Osteocyte (in vitro differentiated cells): ENCODE measurements at regions not wholly inside any gene's neighbourhood (a gene's known extent, or its start where the extent isn't known, plus 50 kb on each side); places are given as distances from the start of the nearest gene placed in this dataset.

ENCODE experiments used
- DNase-seq: peaks from one replicate; pipeline ENCODE4 v3.0.0; 2021; ENCODE audit warnings: mixed read lengths; ENCODE audit not compliant: unreplicated experiment; ENCODE audit errors: extremely low spot score
- H3K27ac Mint-ChIP-seq: one replicate; pipeline ENCODE4 v1.8.0; 2021; ENCODE audit warnings: mild to moderate bottlenecking, mixed read lengths; ENCODE audit not compliant: unreplicated experiment
- H3K27me3 Mint-ChIP-seq: one replicate; pipeline ENCODE4 v1.8.0; 2021; ENCODE audit warnings: mixed read lengths; ENCODE audit not compliant: unreplicated experiment
- H3K36me3 Mint-ChIP-seq: one replicate; pipeline ENCODE4 v1.8.0; 2021; ENCODE audit warnings: mixed read lengths; ENCODE audit not compliant: unreplicated experiment
- H3K4me1 Mint-ChIP-seq: one replicate; pipeline ENCODE4 v1.8.0; 2021; ENCODE audit warnings: mixed read lengths; ENCODE audit not compliant: unreplicated experiment
- H3K4me3 Mint-ChIP-seq: one replicate; pipeline ENCODE4 v1.8.0; 2021; ENCODE audit warnings: mild to moderate bottlenecking, moderate library complexity, mixed read lengths; ENCODE audit not compliant: unreplicated experiment
- H3K9me3 Mint-ChIP-seq: one replicate; pipeline ENCODE4 v1.8.0; 2021; ENCODE audit warnings: mixed read lengths; ENCODE audit not compliant: unreplicated experiment
- TF ChIP-seq, protein P1 (sequence below): fragments of 200-600 bp; sonication (generic); IDR thresholded peaks from 2 replicates; pipeline ENCODE4 v1.5.0; 2021; ENCODE audit warnings: antibody characterized with exemption, mild to moderate bottlenecking, moderate library complexity

DNA sequence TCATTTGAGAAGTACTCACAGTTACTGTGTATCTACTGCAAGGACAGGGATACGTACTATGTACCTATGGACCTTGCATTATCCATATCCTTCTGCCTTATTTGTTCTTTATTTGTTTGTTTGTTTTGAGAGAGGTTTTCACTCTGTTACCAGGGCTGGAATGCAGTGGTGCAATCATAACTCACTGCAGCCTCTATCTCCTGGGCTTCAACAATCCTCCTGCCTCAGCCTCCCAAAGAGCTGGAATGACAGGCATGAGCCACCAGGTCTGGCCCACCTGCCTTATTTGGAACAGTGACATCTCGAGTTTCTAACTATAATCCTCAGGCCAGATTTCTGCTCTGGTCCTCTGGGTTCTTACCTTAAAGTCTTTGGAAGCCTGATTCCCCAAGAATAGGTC is 395.5 kb upstream of the PKN2 start:
- Mint-ChIP-seq H3K36me3 (no peaks in the 10 kb centered on the region), H3K27ac (no peak overlapping the region), H3K27me3 (peaks cover 24% of the 10 kb centered on the region), H3K9me3 (peaks cover 1% of the 10 kb centered on the region), H3K4me3 (no peak overlapping the region), H3K4me1 (no peaks in the 10 kb centered on the region)
- TF ChIP-seq, protein P1, sequence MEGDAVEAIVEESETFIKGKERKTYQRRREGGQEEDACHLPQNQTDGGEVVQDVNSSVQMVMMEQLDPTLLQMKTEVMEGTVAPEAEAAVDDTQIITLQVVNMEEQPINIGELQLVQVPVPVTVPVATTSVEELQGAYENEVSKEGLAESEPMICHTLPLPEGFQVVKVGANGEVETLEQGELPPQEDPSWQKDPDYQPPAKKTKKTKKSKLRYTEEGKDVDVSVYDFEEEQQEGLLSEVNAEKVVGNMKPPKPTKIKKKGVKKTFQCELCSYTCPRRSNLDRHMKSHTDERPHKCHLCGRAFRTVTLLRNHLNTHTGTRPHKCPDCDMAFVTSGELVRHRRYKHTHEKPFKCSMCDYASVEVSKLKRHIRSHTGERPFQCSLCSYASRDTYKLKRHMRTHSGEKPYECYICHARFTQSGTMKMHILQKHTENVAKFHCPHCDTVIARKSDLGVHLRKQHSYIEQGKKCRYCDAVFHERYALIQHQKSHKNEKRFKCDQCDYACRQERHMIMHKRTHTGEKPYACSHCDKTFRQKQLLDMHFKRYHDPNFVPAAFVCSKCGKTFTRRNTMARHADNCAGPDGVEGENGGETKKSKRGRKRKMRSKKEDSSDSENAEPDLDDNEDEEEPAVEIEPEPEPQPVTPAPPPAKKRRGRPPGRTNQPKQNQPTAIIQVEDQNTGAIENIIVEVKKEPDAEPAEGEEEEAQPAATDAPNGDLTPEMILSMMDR: no peak
- DNase-seq: no peak

DNA sequence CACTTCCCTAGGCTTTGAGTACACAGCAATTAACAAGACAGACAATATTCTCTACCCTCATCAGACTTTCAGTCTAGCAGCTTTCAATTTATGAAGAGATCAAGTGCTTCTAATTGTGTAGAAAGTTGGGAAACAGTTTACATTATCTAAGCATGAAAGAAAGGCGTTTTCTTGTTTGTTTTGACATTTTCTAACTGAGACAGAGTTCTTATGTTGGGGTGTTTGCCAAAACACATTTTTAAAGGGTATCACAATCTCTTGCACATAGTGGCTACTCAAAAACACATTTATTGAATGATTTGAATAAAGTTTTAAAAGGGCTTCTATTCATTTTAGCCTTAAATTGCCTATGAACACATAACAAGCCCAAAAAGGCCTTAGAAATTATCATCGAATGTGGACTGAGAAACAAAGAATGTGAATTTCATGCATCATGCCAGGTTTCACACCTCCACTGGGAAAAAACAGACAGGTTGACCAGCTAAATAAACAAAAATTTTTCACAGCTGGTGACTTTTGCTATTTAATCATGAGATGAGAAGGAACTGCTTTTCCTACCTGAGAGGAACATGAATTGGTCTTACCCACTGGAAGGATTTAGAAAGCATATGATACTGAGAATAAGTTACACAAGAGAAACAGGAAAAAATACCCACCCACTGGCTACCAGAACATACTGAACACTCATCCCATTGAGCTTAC is 394.5 kb upstream of the PKN2 start:
- TF ChIP-seq, protein P1: no peak
- no peaks in the 10 kb centered on the region for H3K9me3 Mint-ChIP-seq
- no peaks in the 10 kb centered on the region for H3K4me1 Mint-ChIP-seq
- no peak for DNase-seq
- no peaks in the 10 kb centered on the region for H3K36me3 Mint-ChIP-seq
- no peak overlapping the region for H3K27ac Mint-ChIP-seq
- H3K4me3 Mint-ChIP-seq: no peak overlapping the region
- peaks cover 26% of the 10 kb centered on the region for H3K27me3 Mint-ChIP-seq

DNA sequence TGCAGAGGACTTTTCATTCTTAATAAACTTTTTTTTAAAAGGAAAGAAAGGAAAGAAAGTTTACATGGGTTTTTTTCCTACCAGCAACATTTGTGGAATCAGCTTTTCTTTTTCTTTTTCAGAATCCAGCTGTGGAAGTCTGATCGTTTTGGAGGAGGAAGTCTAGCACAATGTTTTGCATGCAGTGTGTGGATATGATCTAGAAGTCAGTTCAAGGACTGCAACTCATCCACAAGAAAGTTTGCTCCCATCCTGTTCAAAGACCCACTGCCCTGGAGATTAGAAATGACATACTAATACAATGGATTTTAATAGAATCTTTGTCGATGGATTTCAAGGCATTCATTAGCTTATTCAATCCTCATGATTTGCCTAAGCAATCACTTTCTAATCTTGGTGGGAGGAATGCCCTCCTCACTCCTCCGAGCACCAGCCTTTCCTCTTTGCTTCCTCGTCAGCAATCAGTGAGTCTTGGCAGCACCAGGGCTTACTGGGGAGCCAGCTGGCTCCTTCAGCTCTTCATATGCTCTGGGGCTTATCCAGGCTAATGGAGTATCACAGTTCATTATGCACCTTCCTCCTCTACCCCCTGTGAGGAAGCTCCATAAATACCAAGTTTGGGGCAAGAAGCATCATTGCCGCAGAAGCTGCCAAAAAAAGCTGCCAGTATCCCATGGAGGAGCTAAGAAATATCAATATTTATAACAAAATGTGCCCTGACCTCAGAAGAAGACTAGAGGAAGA is 392.3 kb upstream of the PKN2 start:
- Mint-ChIP-seq H3K9me3 (no peaks in the 10 kb centered on the region), H3K27ac (no peak overlapping the region), H3K27me3 (peaks cover 26% of the 10 kb centered on the region), H3K36me3 (no peaks in the 10 kb centered on the region), H3K4me1 (no peaks in the 10 kb centered on the region), H3K4me3 (no peak overlapping the region)
- no peak for DNase-seq
- TF ChIP-seq, protein P1: no peak

DNA sequence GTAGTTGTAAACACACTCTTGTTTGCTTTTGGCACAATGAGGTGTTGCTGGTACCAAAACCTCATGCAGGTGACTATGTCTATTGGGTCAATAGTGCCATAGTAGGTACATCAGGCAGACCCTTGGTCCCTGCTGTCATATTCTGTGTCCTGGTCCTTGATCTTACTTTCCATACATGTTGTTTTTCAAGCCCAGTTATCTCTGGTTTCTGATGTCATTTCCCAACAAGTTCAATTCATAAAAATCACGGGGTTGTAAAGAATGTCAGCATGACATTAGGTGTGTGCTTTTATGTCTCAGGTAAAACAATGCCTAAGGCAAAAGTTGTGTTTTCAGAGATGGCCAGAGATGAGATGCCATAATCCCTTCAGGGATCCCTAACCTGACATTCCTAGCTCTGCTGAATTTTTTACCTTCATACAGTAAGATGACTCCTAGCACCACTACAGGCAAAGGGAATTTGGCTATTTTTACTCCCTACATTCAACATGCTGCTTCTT is 390.3 kb upstream of the PKN2 start:
- no peak overlapping the region for H3K4me3 Mint-ChIP-seq

DNA sequence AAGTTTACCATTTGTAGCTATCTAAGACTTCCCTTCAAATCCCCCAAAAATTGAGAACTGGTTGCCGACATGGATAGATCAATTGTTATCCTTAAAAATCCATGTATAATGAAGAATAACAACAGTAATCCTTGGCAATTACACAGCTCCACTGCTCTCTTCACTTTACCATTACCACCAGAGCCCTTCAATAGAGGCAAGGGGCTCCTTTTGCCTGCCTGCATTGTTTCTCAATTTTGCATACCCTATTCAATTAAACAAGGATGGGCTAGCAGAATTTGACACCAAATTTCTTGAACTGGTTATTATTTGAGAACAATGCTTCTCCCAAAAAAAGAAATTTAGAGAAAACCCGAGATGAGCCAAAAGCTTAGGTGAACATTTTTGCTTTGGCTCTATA is 387.8 kb upstream of the PKN2 start:
- TF ChIP-seq, protein P1: no peak
- Mint-ChIP-seq H3K9me3 (no peaks in the 10 kb centered on the region), H3K4me1 (no peaks in the 10 kb centered on the region), H3K27ac (no peak overlapping the region), H3K36me3 (no peaks in the 10 kb centered on the region), H3K4me3 (no peak overlapping the region), H3K27me3 (peaks cover 24% of the 10 kb centered on the region)
- no peak for DNase-seq

More for the DNA sequence above, 390.3 kb upstream of the PKN2 start:
- TF ChIP-seq, protein P1: no peak
- Mint-ChIP-seq H3K27me3 (peaks cover 35% of the 10 kb centered on the region), H3K27ac (no peak overlapping the region), H3K9me3 (no peaks in the 10 kb centered on the region), H3K4me1 (no peaks in the 10 kb centered on the region), H3K36me3 (no peaks in the 10 kb centered on the region)
- DNase-seq: no peak
